Fibroblast of the aortic adventitia (primary cell): ENCODE measurements at regions not wholly inside any gene's neighbourhood (a gene's known extent, or its start where the extent isn't known, plus 50 kb on each side); places are given as distances from the start of the nearest gene placed in this dataset.

Experiments used
- DNase-seq: peaks from one replicate; pipeline ENCODE4 v3.0.0-alpha.2; 2010; ENCODE audit warnings: low read depth
- H3K4me3 ChIP-seq: 2 replicates; pipeline ENCODE4 v1.5.1; 2011; ENCODE audit warnings: low read depth, mild to moderate bottlenecking, control low read depth, low read length, moderate library complexity
- TF ChIP-seq, protein P1 (sequence below): IDR thresholded peaks from 2 replicates; pipeline ENCODE4 v1.5.1; 2011; ENCODE audit warnings: mild to moderate bottlenecking, low read length, control low read depth, inconsistent platforms; ENCODE audit not compliant: insufficient read depth

DNA sequence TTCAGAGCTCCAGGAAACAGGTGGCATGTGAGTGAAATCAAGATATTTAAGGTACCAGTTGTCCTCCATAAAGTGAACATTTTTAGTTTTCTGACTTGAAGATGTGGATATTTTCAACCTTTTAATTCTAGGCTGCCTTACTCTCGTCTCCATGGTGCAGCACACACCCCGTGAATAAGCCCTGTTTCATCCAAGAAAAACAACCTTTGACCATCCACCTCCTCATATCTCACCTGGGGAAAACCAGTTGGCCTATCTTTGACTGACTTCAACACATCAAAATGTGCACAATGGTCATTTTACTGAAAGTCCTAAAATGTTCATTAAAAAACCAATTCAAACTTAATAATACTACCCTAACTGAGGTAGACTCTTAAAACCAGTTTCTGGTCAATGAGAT, 73.8 kb upstream of the CD2AP start:
- H3K4me3 ChIP-seq = no peak overlapping the region
- no peak for DNase-seq
- TF ChIP-seq, protein P1, sequence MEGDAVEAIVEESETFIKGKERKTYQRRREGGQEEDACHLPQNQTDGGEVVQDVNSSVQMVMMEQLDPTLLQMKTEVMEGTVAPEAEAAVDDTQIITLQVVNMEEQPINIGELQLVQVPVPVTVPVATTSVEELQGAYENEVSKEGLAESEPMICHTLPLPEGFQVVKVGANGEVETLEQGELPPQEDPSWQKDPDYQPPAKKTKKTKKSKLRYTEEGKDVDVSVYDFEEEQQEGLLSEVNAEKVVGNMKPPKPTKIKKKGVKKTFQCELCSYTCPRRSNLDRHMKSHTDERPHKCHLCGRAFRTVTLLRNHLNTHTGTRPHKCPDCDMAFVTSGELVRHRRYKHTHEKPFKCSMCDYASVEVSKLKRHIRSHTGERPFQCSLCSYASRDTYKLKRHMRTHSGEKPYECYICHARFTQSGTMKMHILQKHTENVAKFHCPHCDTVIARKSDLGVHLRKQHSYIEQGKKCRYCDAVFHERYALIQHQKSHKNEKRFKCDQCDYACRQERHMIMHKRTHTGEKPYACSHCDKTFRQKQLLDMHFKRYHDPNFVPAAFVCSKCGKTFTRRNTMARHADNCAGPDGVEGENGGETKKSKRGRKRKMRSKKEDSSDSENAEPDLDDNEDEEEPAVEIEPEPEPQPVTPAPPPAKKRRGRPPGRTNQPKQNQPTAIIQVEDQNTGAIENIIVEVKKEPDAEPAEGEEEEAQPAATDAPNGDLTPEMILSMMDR = no peak

DNA sequence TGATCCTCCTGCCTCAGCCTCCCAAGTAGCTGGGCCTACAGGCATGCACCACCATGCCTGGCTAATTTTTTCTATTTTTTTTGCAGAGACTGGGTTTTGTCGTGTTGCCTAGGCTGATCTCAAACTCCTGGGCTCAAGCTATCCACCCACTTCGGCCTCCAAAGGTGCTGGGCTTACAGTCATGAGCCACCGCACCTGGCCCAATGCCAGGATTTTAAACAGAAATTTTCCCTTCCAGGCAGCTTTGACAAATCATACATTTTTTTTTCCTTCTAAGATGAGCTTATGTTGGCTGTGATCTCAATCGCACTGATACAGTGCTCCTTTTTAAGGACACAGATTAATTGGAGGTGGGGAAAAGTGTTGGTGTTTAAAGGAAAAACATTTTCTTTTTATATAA, 73.2 kb upstream of the CD2AP start:
- no peak overlapping the region for H3K4me3 ChIP-seq
- DNase-seq = no peak
- TF ChIP-seq, protein P1 = no peak

DNA sequence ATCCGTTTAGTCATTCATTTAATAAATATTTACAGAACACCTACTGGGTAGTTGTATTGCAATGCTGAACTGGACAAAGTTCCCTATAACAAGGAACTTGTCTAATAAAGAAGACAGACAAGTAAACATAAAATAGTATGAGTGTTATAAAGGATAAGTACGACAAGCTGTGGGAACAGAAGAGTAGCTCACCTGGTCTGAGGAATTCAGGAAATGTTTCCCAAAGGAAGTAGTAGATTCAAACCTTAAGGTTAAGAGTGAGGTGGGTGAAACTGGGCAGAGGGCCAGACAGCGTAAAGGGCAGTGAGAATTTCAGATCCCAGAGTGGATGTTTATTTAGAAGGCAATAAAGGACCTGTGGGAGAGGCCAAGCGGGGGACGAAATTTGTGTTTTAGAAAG, 72.3 kb upstream of the CD2AP start:
- DNase-seq = no peak
- H3K4me3 ChIP-seq = no peak overlapping the region
- TF ChIP-seq, protein P1 = no peak

DNA sequence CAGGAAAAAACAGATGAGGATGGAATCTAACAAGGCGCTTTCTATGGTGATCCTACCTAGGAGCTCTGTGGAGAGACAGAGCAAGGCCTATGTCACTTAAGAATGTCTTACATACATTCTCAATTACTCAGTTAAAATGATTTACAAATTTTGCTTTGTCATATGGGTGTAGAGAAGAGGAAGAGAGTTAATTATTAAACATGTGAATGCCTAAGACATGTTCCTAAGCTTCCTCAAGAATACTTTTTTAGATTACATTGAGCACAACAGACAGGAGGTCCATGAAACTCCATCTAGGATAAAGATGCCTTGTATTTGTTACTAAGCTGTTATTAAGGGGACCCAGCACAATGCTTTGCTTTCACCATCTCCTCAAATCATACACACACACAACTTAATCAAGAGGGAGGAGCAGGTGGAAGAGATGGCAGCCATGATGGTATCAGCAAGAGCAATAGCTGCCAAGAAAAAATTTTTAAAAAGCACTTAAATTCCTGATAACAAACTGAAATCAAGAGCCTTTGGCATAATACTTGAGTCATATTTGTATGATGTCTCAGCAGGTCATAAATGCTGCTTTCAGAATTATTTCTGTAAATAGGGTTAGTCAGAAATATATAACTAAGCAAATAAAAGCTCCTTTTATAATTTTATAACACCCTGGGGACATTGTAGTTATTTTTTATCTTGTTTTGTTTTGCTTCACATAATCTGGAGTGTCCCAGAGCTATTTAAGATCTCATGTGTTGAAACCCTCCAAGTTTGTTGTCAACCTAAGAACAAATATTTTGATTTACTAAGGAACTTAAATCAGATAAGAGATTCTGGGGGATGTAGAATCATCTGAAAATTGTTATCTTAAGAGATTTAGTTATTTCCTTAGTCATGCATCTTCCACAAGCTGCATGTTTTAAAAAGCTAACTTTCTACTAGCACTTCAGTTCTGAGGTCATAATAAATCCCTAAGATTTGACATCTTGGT, 70.0 kb upstream of the CD2AP start:
- peak; percentile 6 for DNase-seq
- TF ChIP-seq, protein P1 = no peak
- H3K4me3 ChIP-seq = no peak overlapping the region

DNA sequence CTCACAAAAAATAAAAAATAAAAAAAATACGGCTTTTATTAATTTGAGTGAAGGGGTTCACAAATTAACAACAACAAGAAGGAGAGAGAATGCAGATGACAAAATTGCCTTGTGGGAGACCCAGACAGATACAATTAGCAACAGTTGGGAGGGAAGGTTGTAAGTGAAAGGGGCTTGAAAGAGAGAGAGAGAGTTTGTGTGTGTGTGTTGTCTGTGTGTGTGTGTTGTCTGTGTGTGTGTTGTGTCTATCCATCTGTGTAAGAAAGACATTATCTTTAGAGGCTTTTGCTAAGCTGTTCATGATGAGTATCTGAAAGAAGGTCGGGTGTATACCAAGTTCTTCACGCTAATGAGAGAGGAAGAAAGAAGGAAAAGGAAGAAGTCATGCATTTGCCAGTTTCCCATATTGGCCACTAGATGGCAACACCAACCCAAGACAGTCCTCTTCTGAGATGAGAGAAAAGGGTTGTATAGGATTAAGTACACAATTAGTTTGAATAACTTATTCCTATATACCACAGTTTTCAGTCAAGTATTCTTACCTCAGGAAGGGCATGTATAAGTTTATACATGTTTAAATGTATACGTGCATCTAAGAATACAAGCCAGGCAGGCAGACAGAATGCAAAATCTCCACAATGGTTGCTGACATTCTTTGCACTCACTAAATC, 63.7 kb upstream of the CD2AP start:
- H3K4me3 ChIP-seq = peak overlapping the region; percentile 6
- TF ChIP-seq, protein P1 = peak; percentile 92
- peak; percentile 82 for DNase-seq

DNA sequence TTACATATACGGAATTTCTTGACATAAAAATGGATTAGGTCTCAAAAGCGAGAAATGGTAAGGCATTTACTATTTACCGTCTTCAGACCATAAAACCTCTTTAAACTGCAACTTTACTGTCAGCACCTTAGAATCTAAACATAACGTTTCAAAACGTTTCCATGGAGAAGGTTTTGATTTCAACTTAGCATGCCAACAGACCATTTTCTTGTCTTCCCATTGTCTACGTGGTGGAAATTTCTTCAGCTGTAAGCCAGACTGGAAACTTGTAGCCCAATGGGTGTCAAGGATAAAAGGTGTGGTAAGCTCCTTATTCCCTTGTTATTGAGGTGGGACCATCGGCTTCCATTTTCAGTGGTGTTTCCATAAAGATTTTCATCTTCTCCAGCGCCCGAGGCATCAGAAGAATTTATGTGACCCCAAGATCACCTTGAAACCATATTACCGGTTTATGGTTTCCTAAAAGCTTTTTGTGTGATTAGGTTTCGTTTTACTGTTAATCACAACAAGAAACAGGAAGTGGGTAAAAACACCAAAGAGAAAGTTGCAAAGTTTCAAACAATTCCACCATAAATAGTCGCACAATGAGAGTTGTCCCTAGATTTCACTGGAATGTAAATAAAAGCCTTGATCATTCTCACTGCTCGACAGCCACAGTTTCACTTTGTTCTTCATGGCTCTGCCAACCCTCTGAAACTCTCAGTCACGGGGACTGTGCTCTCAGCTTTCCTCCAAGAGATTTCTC, 63.0 kb upstream of the CD2AP start:
- TF ChIP-seq, protein P1 = no peak
- H3K4me3 ChIP-seq = peak overlapping the region; percentile 16
- DNase-seq = peak; percentile 37
